Naive thymus-derived CD4-positive, alpha-beta T cell (primary cell): ENCODE measurements at regions not wholly inside any gene's neighbourhood (a gene's known extent, or its start where the extent isn't known, plus 50 kb on each side); places are given as distances from the start of the nearest gene placed in this dataset.

Source experiments
- ATAC-seq: fragments of 150-1000 bp; cut with Tn5 transposase; 2 replicates; pipeline ENCODE4 v1.10.0; 2021; ENCODE audit warnings: mild to moderate bottlenecking, moderate library complexity
- CTCF ChIA-PET: fragments of 350-600 bp; sonication (Branson Sonifier 250); formaldehyde crosslinking; loops from one replicate; lab custom pipeline; 2021; ENCODE audit warnings: antibody characterized with exemption; lab: Charles Lee
- POLR2A ChIA-PET: fragments of 350-600 bp; sonication (Branson Sonifier 250); formaldehyde crosslinking; loops from one replicate; lab custom pipeline; 2021; ENCODE audit warnings: antibody characterized with exemption, inconsistent platforms; lab: Charles Lee
- DNase-seq, 9 donors: peaks; one replicate each; pipeline versions ENCODE4 v3.0.0 to v3.0.0-alpha.2; 2020 to 2022; ENCODE audit warnings: mixed read lengths in 1 of 9
- H3K27ac ChIP-seq: one replicate; pipeline ENCODE4 v1.7.0; 2013; ENCODE audit warnings: mild to moderate bottlenecking, low read depth, low read length, moderate library complexity
- H3K27me3 ChIP-seq, 2 donors: one replicate each; pipeline ENCODE4 v1.7.0; 2013; ENCODE audit warnings: low read length in 2 of 2, mild to moderate bottlenecking in 2 of 2, moderate library complexity in 2 of 2; ENCODE audit not compliant: control insufficient read depth in 2 of 2, insufficient read depth in 2 of 2
- H3K36me3 ChIP-seq, 3 experiments: 1 replicate in 2 of 3; 2 replicates in 1 of 3; pipeline ENCODE4 v1.7.0; 2013; ENCODE audit warnings: low read length in 3 of 3, mild to moderate bottlenecking in 3 of 3, moderate library complexity in 1 of 3; ENCODE audit not compliant: insufficient read depth in 3 of 3, control insufficient read depth in 2 of 3
- H3K4me1 ChIP-seq, 2 donors: one replicate each; pipeline ENCODE4 v1.7.0; 2013; ENCODE audit warnings: low read length in 2 of 2, mild to moderate bottlenecking in 2 of 2, moderate library complexity in 1 of 2; ENCODE audit not compliant: control insufficient read depth in 2 of 2, insufficient read depth in 2 of 2
- H3K4me3 ChIP-seq: 2 replicates; pipeline ENCODE4 v1.7.0; 2013; ENCODE audit warnings: mild to moderate bottlenecking, low read length
- H3K9me3 ChIP-seq, 3 experiments: 1 replicate in 2 of 3; 2 replicates in 1 of 3; pipeline ENCODE4 v1.7.0; 2013; ENCODE audit warnings: low read length in 3 of 3; ENCODE audit not compliant: control insufficient read depth in 2 of 3
- H3K27ac Mint-ChIP-seq, 9 donors: one replicate each; pipeline ENCODE4 v1.8.0; 2020 to 2022; ENCODE audit warnings: mixed read lengths in 9 of 9, mild to moderate bottlenecking in 8 of 9, moderate library complexity in 5 of 9, inconsistent platforms in 2 of 9
- H3K27me3 Mint-ChIP-seq, 5 donors: one replicate each; pipeline ENCODE4 v1.8.0; 2021 to 2022; ENCODE audit warnings: mixed read lengths in 5 of 5, mild to moderate bottlenecking in 1 of 5
- H3K36me3 Mint-ChIP-seq, 5 donors: one replicate each; pipeline ENCODE4 v1.8.0; 2020 to 2022; ENCODE audit warnings: mixed read lengths in 5 of 5, mild to moderate bottlenecking in 3 of 5, inconsistent platforms in 1 of 5
- H3K4me1 Mint-ChIP-seq, 7 donors: one replicate each; pipeline ENCODE4 v1.8.0; 2020 to 2022; ENCODE audit warnings: mixed read lengths in 7 of 7, mild to moderate bottlenecking in 3 of 7, inconsistent platforms in 1 of 7
- H3K4me3 Mint-ChIP-seq, 10 donors: one replicate each; pipeline ENCODE4 v1.8.0; 2020 to 2022; ENCODE audit warnings: mild to moderate bottlenecking in 10 of 10, mixed read lengths in 10 of 10, moderate library complexity in 6 of 10, inconsistent platforms in 2 of 10
- H3K9me3 Mint-ChIP-seq, 11 donors: one replicate each; pipeline ENCODE4 v1.8.0; 2020 to 2022; ENCODE audit warnings: mixed read lengths in 11 of 11, mild to moderate bottlenecking in 4 of 11, inconsistent platforms in 1 of 11, moderate library complexity in 1 of 11
- intact Hi-C, 2 donors: fragments of 100-400 bp; cut with micrococcal nuclease; formaldehyde crosslinking; loops; one replicate each; pipeline ENCODE4 v1.15.1; 2023

GRCh38 chr12:89289720-89290119 lies 62.6 kb downstream of the DUSP6 start:
- Mint-ChIP-seq H3K4me3 (no peak overlapping the region), H3K36me3 (peaks cover 0 to 4% (median 0%) of the 10 kb centered on the region in 5 donors), H3K4me1 (peaks cover 0 to 9% (median 0%) of the 10 kb centered on the region in 7 donors), H3K27ac (no peak overlapping the region), H3K9me3 (peaks cover 0 to 1% (median 0%) of the 10 kb centered on the region in 11 donors), H3K27me3 (peaks cover 0 to 6% (median 0%) of the 10 kb centered on the region in 5 donors)
- ATAC-seq (no peak), DNase-seq (no peak)
- Histone ChIP-seq H3K27me3 (no peaks in the 10 kb centered on the region), H3K4me3 (no peak overlapping the region), H3K4me1 (no peaks in the 10 kb centered on the region), H3K27ac (no peak overlapping the region), H3K9me3 (no peaks in the 10 kb centered on the region), H3K36me3 (no peaks in the 10 kb centered on the region)
- CTCF ChIA-PET = interaction anchor here (1.0 kb wide), 1 partner anchor 26 kb away, joined by 3 read pairs; no protein-coding TSS in a partner anchor
- intact Hi-C loops = no loop called here
- POLR2A ChIA-PET = no interaction called here

DNA sequence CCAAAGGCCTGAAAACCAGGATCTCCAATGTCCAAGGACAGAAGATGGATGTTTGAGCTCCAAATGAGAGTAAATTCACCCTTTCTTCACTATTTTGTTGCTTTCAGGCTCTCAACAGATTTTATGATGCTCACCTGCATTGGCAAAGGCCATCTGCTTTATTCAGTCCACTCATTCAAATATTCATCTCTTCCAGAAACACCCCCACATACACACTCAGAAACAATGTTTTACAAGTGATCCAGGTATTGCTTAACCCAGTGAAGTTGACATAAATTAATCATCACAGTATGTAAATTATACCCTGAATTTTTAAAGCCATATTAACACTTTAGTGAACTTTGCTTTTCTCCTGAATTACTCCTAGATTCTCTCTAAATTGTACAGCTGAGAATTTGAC lies 63.3 kb downstream of the DUSP6 start:
- H3K9me3 ChIP-seq = no peaks in the 10 kb centered on the region
- no peak overlapping the region for H3K4me3 Mint-ChIP-seq
- ATAC-seq (no peak), DNase-seq (no peak)
- peaks cover 0 to 1% (median 0%) of the 10 kb centered on the region in 11 donors for H3K9me3 Mint-ChIP-seq
- H3K4me3 ChIP-seq = no peak overlapping the region
- intact Hi-C loops = no loop called here
- peaks cover 0 to 10% (median 0%) of the 10 kb centered on the region in 7 donors for H3K4me1 Mint-ChIP-seq
- no peak overlapping the region for H3K27ac Mint-ChIP-seq
- peaks cover 0 to 5% (median 0%) of the 10 kb centered on the region in 5 donors for H3K36me3 Mint-ChIP-seq
- H3K27ac ChIP-seq = no peak overlapping the region
- CTCF ChIA-PET = no interaction called here
- POLR2A ChIA-PET = interaction anchor here (0.6 kb wide), 2 partner anchors 270 to 1253 kb away, joined by 3 read pairs; no protein-coding TSS in a partner anchor
- no peaks in the 10 kb centered on the region for H3K27me3 ChIP-seq
- H3K4me1 ChIP-seq = no peaks in the 10 kb centered on the region
- H3K27me3 Mint-ChIP-seq = peaks cover 0 to 6% (median 0%) of the 10 kb centered on the region in 5 donors
- no peaks in the 10 kb centered on the region for H3K36me3 ChIP-seq

DNA sequence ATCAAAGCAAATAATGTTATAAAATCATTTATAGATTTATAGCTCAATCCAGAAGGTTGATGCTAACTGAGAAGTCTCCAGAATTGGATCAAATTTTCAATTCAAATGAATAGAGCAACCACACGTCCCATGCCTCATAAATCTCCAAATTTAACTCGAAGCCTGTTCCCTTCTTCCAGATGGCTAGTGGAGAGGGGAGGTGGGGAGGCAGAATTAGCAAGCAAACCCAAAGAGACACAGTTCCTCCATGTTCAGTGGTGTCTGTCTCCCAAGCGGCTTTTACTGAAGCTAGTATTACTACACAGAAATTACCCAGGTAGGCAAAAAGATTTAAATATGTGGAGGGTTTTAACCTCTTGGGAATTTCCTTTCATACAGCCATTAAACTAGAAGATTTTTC lies 65.8 kb downstream of the DUSP6 start:
- ChIA-PET CTCF (interaction anchor here (0.6 kb wide), 1 partner anchor 1251 kb away, joined by 5 read pairs; a partner anchor contains a TSS), POLR2A (no interaction called here)
- intact Hi-C loops = no loop called here

DNA sequence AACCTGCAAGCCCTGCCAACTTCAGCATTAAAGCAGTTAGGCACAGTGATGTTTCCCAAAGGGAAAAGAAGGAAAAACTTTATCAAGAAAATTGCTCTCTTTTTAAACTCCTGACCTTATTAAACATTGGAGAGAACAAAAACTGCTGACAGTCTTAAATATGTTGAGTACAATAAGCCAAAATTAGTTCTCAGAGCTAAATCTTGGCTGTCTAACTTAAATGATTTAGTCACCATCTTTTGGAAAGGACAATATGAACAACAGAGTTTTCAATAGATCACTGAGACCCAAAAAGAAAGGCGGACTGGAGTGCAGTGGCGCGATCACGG lies 70.8 kb downstream of the DUSP6 start:
- ATAC-seq (no peak), DNase-seq (no peak)
- no peaks in the 10 kb centered on the region for H3K36me3 ChIP-seq
- no peak overlapping the region for H3K27ac ChIP-seq
- no peaks in the 10 kb centered on the region for H3K27me3 Mint-ChIP-seq
- no peaks in the 10 kb centered on the region for H3K27me3 ChIP-seq
- intact Hi-C loops = loop anchor here (1.0 to 5.0 kb wide), 5 partner anchors 37 to 1139 kb away; partner anchors contain the start of genes DUSP6 (in 2 of the 2), CEP290 (in 1 of the 2) and TMTC3 (in 1 of the 2)
- ChIA-PET POLR2A (interaction anchor here (2.2 kb wide), 1 partner anchor 37 kb away, joined by 9 read pairs; no protein-coding TSS in a partner anchor), CTCF (no interaction called here)
- peaks cover 15 to 47% (median 37%) of the 10 kb centered on the region in 7 donors for H3K4me1 Mint-ChIP-seq
- peaks cover 0 to 8% (median 0%) of the 10 kb centered on the region in 11 donors for H3K9me3 Mint-ChIP-seq
- H3K36me3 Mint-ChIP-seq = peaks cover 0 to 15% (median 0%) of the 10 kb centered on the region in 5 donors
- peaks cover 18 to 22% of the 10 kb centered on the region in 2 donors for H3K4me1 ChIP-seq
- H3K4me3 ChIP-seq = peak overlapping the region; percentile 1
- peaks cover 0 to 4% (median 0%) of the 10 kb centered on the region in 3 experiments for H3K9me3 ChIP-seq
- peak overlapping the region in 6 of 9 donors; percentile 52 to 89 (median 70) for H3K27ac Mint-ChIP-seq
- peak overlapping the region in 5 of 10 donors; percentile 35 to 80 (median 65) for H3K4me3 Mint-ChIP-seq

More for the DNA sequence above, 65.8 kb downstream of the DUSP6 start:
- Histone ChIP-seq H3K27ac (no peak overlapping the region), H3K27me3 (no peaks in the 10 kb centered on the region), H3K9me3 (no peaks in the 10 kb centered on the region), H3K36me3 (no peaks in the 10 kb centered on the region), H3K4me3 (no peak overlapping the region), H3K4me1 (peaks cover 2 to 7% of the 10 kb centered on the region in 2 donors)
- peaks cover 0 to 2% (median 0%) of the 10 kb centered on the region in 11 donors for H3K9me3 Mint-ChIP-seq
- DNase-seq = no peak
- no peak for ATAC-seq
- H3K36me3 Mint-ChIP-seq = peaks cover 0 to 8% (median 0%) of the 10 kb centered on the region in 5 donors
- no peak overlapping the region for H3K4me3 Mint-ChIP-seq
- H3K27ac Mint-ChIP-seq = no peak overlapping the region
- H3K4me1 Mint-ChIP-seq = peaks cover 9 to 25% (median 17%) of the 10 kb centered on the region in 7 donors
- H3K27me3 Mint-ChIP-seq = no peaks in the 10 kb centered on the region

GRCh38 chr12:89280833-89281538 lies 71.3 kb downstream of the DUSP6 start:
- H3K4me3 Mint-ChIP-seq = peak overlapping the region in 8 of 10 donors; percentile 44 to 80 (median 64)
- peak in 7 of 9 donors; percentile 7 to 79 (median 52) for DNase-seq

DNA sequence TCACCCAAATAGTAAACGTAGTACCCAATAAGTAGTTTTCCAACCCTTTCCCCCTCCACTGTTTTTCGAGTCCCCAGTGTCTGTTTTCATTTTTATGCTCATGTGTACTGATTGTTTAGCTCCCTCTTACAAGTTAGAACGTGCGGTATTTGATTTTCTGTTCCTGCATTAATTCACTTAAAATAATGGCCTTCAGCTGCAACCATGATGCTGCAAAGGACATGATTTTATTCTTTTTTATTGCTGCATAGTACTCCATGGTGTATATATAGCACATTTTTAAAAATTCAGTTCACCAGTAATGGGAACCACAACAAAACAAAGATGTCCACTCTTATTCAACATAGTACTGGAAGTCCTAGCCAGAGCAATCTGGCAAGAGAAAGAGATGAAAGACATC lies 72.8 kb downstream of the DUSP6 start:
- Mint-ChIP-seq H3K4me1 (peaks cover 15 to 47% (median 37%) of the 10 kb centered on the region in 7 donors), H3K4me3 (no peak overlapping the region), H3K36me3 (peaks cover 0 to 11% (median 0%) of the 10 kb centered on the region in 5 donors), H3K27ac (peak overlapping the region in 3 of 9 donors; percentile 9 to 51 (median 30)), H3K9me3 (peaks cover 0 to 8% (median 0%) of the 10 kb centered on the region in 11 donors), H3K27me3 (no peaks in the 10 kb centered on the region)
- DNase-seq (no peak), ATAC-seq (no peak)
- intact Hi-C loops = no loop called here
- ChIA-PET POLR2A (no interaction called here), CTCF (no interaction called here)
- H3K27me3 ChIP-seq = no peaks in the 10 kb centered on the region
- no peak overlapping the region for H3K27ac ChIP-seq
- H3K9me3 ChIP-seq = peaks cover 0 to 4% (median 0%) of the 10 kb centered on the region in 3 experiments
- H3K36me3 ChIP-seq = no peaks in the 10 kb centered on the region
- H3K4me3 ChIP-seq = no peak overlapping the region
- peaks cover 18 to 22% of the 10 kb centered on the region in 2 donors for H3K4me1 ChIP-seq

More at GRCh38 chr12:89280833-89281538, 71.3 kb downstream of the DUSP6 start:
- Mint-ChIP-seq H3K27me3 (no peaks in the 10 kb centered on the region), H3K27ac (peak overlapping the region in 8 of 9 donors; percentile 38 to 89 (median 66)), H3K9me3 (peaks cover 0 to 8% (median 0%) of the 10 kb centered on the region in 11 donors), H3K4me1 (peaks cover 15 to 47% (median 37%) of the 10 kb centered on the region in 7 donors), H3K36me3 (peaks cover 0 to 15% (median 0%) of the 10 kb centered on the region in 5 donors)
- H3K27ac ChIP-seq = no peak overlapping the region
- peak overlapping the region; percentile 1 for H3K4me3 ChIP-seq
- H3K36me3 ChIP-seq = no peaks in the 10 kb centered on the region
- CTCF ChIA-PET = interaction anchor here (0.6 to 0.7 kb wide), 2 partner anchors 50 to 68 kb away, joined by 3 read pairs; no protein-coding TSS in a partner anchor
- H3K4me1 ChIP-seq = peaks cover 18 to 22% of the 10 kb centered on the region in 2 donors
- POLR2A ChIA-PET = interaction anchor here (0.9 to 2.2 kb wide), 3 partner anchors 36 to 428 kb away, joined by 4 to 9 read pairs (median 4); partner anchors contain the start of genes ATP2B1 and DUSP6
- peak; percentile 90 for ATAC-seq
- peaks cover 0 to 4% (median 0%) of the 10 kb centered on the region in 3 experiments for H3K9me3 ChIP-seq
- H3K27me3 ChIP-seq = no peaks in the 10 kb centered on the region
- intact Hi-C loops = loop anchor here (1.0 to 5.0 kb wide), 6 partner anchors 36 to 1139 kb away; partner anchors contain the start of genes DUSP6 (in 2 of the 2), CEP290 (in 1 of the 2) and TMTC3 (in 1 of the 2)
